Superior temporal gyrus (tissue), 1 donor: ENCODE measurements at regions not wholly inside any gene's neighbourhood (a gene's known extent, or its start where the extent isn't known, plus 50 kb on each side); places are given as distances from the start of the nearest gene placed in this dataset.
A peak's percentile ranks its signal among the peaks of the same experiment; 100 is the strongest.
"Not testable (repeated sequence)": the region's sequence is repeated elsewhere in the genome, so short reads cannot be mapped to it uniquely, and the experiment has no call there.

ENCODE experiments used
- DNase-seq: peaks from one replicate; pipeline ENCODE4 v3.0.0-alpha.2; 2016; ENCODE audit errors: extremely low spot score

GRCh38 chr9:73344060-73344459, 192.4 kb downstream of the ANXA1 start:
- DNase-seq, result no peak

- no peak for DNase-seq
Observed at GRCh38 chr9:73347123-73347522, 195.5 kb downstream of the ANXA1 start.

DNA sequence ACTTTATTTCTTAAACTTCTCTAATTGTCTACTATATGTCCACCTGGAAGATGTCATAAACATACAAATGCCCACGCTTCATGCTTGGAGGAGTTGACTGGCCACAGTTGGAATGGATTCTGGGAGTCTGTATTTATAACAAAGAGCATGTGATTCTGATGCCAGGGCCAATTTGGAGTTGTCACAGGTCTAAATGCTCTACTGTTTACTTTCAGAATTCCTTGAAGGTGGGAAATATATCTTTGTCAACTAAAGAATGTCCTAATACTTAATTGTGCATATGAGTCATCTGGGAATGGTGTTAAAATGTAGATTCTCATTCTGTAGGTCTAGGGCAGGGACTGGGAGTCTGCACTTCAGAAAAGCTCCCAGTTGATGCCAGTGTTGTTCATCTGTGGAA, 196.1 kb downstream of the ANXA1 start:
- DNase-seq, result no peak

DNA sequence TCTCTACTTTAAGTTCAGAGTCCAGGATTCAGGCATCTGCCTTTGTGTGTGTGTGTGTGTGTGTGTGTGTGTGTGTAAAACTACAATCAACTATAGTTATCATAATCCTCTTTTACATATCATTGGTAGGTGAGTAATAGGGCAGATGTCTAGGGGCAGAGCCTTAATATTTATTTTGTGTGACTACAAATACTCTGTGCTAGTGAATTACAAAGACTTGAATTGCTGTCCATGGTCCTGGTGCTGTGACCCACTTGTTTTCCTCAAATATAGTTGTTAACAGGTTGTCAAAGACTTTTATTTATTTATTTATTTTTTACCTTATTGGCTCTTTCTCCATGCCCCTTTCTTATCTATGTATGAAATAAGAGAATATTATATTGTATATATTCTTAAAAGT, 196.8 kb downstream of the ANXA1 start:
- DNase-seq, result no peak

GRCh38 chr9:73349476-73349875, 197.8 kb downstream of the ANXA1 start:
- no peak for DNase-seq

GRCh38 chr9:73357607-73358006, 205.9 kb downstream of the ANXA1 start:
- DNase-seq, result peak; percentile 21

- DNase-seq, result no peak
Observed at GRCh38 chr9:73370053-73370452, 218.4 kb downstream of the ANXA1 start.

DNA sequence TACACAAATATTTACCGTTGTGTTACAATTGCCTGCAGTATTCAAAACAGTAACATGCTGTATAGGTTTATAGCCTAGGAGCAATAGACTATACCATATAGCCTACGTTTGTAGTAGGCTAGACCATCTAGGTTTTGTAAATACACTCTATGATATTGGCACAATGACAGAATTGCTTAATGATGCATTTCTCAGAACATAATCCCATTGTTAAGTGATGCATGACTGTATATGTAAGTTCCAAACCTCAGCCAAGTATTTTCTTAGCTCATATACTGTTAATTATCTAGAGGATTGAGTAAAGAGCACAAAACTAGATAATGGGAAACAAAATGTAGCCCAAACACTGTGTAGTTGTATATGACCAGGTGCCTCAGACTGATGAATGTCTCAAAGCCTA, 220.1 kb downstream of the ANXA1 start:
- no peak for DNase-seq

GRCh38 chr9:73380411-73380810, 228.7 kb downstream of the ANXA1 start:
- no peak for DNase-seq

DNA sequence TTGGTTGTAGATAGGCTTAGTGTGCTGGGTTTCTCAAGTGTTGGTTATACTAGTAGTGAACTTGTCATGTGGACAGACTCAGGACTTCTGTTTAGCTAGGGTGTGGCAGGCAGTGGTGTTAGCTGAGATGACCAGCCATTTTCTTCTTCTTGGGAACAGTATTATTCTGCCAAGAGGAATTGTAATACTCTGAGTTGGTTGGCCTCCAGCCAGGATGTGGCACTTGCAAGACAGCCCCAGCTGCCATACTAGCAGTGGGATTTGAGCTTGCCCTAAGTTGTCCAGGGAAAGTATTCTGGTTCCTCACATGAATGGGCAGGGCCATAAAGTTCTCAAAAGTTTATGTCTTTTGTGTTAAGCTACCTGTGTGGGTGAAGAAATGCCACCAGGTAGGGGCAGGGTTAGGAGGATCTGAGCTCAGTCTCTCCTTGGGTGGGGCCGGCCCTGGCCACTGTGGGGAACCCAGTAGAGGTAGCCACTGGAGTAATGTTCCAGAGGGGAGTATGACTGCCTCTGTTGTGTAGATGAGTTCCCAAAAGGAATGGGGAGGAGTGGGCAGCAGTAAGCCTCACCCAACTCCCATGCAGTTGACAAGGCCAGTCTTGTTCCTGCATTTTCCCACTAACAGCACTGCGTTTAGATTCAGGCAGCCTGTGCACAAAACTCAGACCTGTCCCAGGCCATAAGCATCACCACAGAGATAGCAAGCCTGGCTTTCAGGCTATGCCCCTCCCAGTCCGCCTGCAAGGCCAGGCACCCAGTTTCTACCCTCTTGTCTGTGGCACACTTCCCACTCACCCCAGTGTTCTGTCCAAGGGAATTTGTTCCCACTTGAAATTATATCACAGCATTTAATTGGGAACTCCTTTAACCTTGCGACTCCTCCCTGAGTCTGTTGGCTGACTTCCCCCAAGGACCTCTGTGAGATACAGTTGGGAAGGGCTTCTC, 250.7 kb downstream of the ANXA1 start:
- DNase-seq, result no peak

DNA sequence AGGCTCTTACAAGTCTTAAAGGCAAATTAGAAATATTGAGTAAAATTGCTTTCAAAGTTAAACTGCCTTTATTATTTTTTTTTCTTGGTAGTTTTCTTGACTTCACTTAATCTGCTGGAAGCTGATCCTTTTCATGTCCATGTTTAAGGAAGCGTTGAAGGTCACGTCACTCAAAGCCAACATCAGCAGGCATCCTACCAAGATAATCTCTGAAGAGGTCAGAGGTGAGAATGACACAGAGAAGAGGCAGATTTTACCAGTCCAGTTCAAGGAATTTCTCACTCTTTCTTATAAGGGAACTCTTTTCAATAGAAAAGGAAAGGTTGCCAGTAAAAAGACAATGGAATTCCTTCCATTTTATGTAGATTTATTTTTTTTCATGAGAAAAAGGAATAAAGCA, 259.8 kb downstream of the ANXA1 start:
- DNase-seq, result no peak

GRCh38 chr9:73412874-73413273, 261.2 kb downstream of the ANXA1 start:
- DNase-seq, result no peak

- DNase-seq, result no peak
Observed at GRCh38 chr9:73423891-73424290, 272.2 kb downstream of the ANXA1 start.

DNA sequence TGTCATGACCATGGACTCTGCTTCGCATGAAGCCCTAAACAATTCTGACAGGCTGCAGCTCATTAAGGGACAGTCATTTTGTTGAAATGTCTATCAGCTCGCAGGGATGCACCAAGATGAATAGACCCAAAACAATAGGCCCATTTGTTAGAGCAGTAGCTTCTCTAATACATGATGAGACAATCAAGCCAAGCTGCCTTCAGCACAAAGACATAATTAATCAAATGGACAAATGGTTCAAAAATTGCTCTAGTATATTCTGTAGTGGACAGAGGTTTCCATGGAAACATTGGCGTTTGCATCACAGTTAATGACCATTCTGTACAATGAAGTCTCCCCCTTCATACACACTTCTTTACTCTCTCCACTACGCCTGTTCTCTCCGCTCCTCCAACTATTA, 274.6 kb downstream of the ANXA1 start:
- peak; percentile 71 for DNase-seq

DNA sequence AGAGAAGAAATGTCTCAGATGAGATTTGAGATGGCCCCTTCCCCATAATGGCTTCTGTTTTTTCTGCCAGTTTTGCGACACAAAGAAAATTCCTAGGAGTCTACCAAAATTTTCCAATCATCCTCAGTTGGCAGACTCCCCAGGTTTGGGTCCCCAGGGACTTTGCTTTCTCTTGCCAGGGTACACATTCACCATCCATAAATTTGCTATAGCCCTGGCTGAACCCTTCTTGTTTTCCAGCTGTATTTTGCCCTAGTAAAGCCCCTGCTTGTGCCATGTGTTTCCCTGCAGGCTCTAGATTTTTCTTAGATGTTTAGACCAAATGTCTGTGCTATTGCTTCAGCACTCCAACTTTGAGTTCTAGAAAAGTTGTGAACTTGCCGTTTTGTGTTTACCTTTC, 283.2 kb downstream of the ANXA1 start:
- DNase-seq, result no peak

- DNase-seq, result no peak
Observed at GRCh38 chr9:73437758-73438157, 286.1 kb downstream of the ANXA1 start.

DNA sequence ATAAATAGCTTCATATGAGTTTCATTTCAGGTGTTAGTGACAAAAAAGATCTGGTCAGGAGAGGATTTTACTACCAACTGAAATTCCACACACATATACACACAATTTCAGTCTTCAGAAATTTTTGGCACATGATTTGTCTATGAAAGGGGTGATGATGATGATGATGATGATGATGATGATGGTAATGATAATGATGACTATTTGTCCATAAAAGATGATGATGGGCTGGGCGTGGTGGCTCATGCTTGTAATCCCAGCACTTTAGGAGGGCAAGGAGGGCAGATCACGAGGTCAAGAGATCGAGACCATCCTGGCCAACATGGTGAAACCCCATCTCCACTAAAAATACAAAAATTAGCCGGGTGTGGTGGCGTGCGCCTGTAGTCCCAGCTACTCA, 288.2 kb downstream of the ANXA1 start:
- DNase-seq, result not testable (repeated sequence)

DNA sequence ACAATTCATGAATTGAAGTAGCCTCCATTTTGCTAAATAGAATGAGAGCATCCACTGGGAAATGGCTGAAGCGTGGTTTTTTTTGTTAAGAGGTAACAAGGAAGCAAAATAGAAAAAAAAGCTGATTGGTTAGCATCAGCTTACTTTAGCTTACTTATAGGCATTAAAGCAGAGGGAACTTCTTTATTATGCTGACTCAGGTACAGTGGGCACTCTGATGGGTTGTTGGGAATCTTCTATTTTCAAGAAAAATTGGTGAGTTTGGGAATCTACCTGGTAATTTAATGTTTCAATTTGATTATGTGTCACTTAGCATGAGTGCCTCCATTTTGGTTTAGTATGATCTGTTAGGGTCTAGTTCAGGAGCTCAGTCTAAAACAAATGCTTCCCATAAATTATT, 289.6 kb downstream of the ANXA1 start:
- no peak for DNase-seq

GRCh38 chr9:73441890-73442818, 290.5 kb downstream of the ANXA1 start:
- no peak for DNase-seq

DNA sequence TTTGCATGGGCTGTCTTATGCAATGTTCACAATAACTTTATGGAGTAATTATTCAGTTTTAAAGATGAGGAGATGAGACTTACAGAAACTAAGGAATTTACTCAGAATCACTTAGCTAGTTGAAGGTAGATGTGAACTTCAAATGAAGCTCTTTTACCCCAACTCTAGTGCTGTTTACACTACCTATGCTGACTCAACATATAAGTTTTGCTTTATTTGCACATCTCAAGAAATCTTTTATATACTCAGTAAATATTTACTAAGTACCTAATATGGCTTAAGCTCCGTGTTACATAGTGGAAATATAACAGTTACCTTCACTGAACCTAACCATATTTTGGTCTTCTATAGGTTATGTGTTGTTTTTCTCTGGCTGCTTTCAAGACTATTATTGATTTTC, 293.2 kb downstream of the ANXA1 start:
- DNase-seq, result no peak

DNA sequence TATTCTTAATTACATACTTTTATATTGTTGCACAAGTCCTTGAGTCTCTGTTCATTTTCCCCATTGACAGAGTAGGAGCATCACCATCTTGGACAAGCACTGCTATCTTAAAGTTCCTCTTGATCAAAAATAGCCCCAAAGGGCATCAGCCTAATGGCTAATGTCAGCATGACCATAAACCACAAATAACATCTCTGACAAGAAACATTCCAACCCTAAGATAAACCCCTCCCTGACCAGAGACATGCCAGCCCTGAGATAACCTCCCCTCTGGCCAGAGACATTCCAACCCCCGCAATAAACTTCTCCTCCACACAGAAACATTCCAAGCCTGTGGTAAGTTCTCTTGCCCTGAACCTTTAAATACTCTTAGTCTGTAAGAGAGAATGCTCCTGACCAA, 293.7 kb downstream of the ANXA1 start:
- not testable (repeated sequence) for DNase-seq

- DNase-seq, result no peak
Observed at GRCh38 chr9:73446306-73446705, 294.6 kb downstream of the ANXA1 start.

DNA sequence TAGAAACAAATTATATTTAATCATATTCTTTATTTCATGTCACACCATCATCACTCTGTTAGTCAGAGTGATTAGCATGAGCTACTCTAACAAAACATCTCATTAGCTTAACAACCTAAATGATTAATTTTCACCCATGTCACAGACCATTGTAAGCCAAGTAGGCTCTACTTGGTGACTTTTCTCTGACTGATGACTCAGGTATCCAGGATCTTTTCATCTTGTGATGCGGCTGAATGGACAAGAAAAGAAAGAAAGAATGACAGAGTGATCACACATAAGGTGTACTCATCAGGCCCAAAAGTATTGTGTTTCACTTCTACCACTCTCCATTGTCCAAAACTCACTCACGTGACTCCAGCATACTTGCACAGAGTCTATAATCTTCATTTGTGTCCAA, 299.3 kb downstream of the ANXA1 start:
- DNase-seq, result no peak
